HCT116 (cell line): ENCODE measurements at regions not wholly inside any gene's neighbourhood (a gene's known extent, or its start where the extent isn't known, plus 50 kb on each side); places are given as distances from the start of the nearest gene placed in this dataset.

Experiments
- ATAC-seq: fragments of 200-7000 bp; cut with Tn5 transposase; 2 replicates; pipeline ENCODE4 v1.9.1; 2020; ENCODE audit warnings: mild to moderate bottlenecking, moderate library complexity
- BruUV-seq: library from RNA; stranded (reverse); fragments of 400-500 nt; replicated peaks from 2 replicates; lab custom pipeline; 2021; lab: Mats Ljungman, UMichigan
- CTCF ChIA-PET: fragments of 300-600 bp; sonication (Branson Sonifier 250); formaldehyde crosslinking; loops from one replicate; lab custom pipeline; 2021; ENCODE audit warnings: antibody characterized with exemption; lab: Charles Lee
- POLR2A ChIA-PET: fragments of 300-600, 350-600 bp; sonication (Branson Sonifier 250); formaldehyde crosslinking; loops from one replicate; lab custom pipeline; 2021; ENCODE audit warnings: antibody characterized with exemption; lab: Charles Lee
- RAD21 ChIA-PET, 2 experiments: fragments of 300-600 bp; sonication (Branson Sonifier 250); formaldehyde crosslinking; loops; one replicate each; lab custom pipeline; 2023; ENCODE audit warnings: low total read pairs in 2 of 2; ENCODE audit not compliant: uncharacterized antibody in 2 of 2, unreplicated experiment in 2 of 2, low non-redundant PET in 1 of 2; lab: Charles Lee
- DNase-seq: peaks from one replicate; pipeline ENCODE4 v3.0.0-alpha.2; 2010; ENCODE audit warnings: low read depth, low spot score
- H2AFZ ChIP-seq: fragments of 200-600 bp; shearing (Covaris generic), sonication (generic); 2 replicates; pipeline ENCODE4 v1.6.1; 2017; ENCODE audit warnings: low read depth, mixed run types, mixed read lengths, antibody characterized with exemption, low read length; ENCODE audit not compliant: poor library complexity, severe bottlenecking
- H3K27ac ChIP-seq: 2 replicates; pipeline ENCODE4 v1.5.1; 2012; ENCODE audit warnings: low read depth, low read length
- H3K27me3 ChIP-seq: fragments of 200-600 bp; sonication (generic); 2 replicates; pipeline ENCODE4 v1.6.1; 2016; ENCODE audit warnings: mixed run types, low read length, mixed read lengths; ENCODE audit not compliant: insufficient read depth
- H3K36me3 ChIP-seq, 2 experiments: fragments of 200-500 bp in 1 of 2; fragments of 200-600 bp in 1 of 2; sonication (Bioruptor generic) in 1 of 2; sonication (generic) in 1 of 2; 2 replicates each; pipeline versions ENCODE4 v1.5.1 to v1.6.1; 2014 to 2016; ENCODE audit warnings: low read length in 2 of 2, inconsistent platforms in 1 of 2, mixed read lengths in 1 of 2, mixed run types in 1 of 2; ENCODE audit not compliant: insufficient read depth in 2 of 2, control insufficient read depth in 1 of 2
- H3K4me1 ChIP-seq, 2 experiments: fragments of 200-600 bp in 1 of 2; sonication (generic) in 1 of 2; 2 replicates each; pipeline versions ENCODE4 v1.5.1 to v1.6.1; 2012 to 2017; ENCODE audit warnings: low read length in 2 of 2, inconsistent platforms in 1 of 2, mild to moderate bottlenecking in 1 of 2, mixed read lengths in 1 of 2, mixed run types in 1 of 2, moderate library complexity in 1 of 2; ENCODE audit not compliant: insufficient read depth in 2 of 2, control insufficient read depth in 1 of 2
- H3K4me2 ChIP-seq: fragments of 200-600 bp; sonication (generic); 2 replicates; pipeline ENCODE4 v1.6.1; 2017; ENCODE audit warnings: mixed run types, low read length, mixed read lengths
- H3K4me3 ChIP-seq, 2 experiments: fragments of 200-600 bp in 1 of 2; sonication (generic) in 1 of 2; replicated peaks in 1 of 2; 2 replicates each; pipeline ENCODE4 v1.5.1; 2011 to 2016; ENCODE audit warnings: low read length in 2 of 2, control low read depth in 1 of 2, low read depth in 1 of 2, mild to moderate bottlenecking in 1 of 2, mixed read lengths in 1 of 2, mixed run types in 1 of 2
- H3K79me2 ChIP-seq: fragments of 200-600 bp; sonication (generic); 2 replicates; pipeline ENCODE4 v1.6.1; 2017; ENCODE audit warnings: mild to moderate bottlenecking, mixed run types, low read length, moderate library complexity, mixed read lengths; ENCODE audit not compliant: insufficient read depth
- H3K9ac ChIP-seq: fragments of 200-600 bp; sonication (generic); 2 replicates; pipeline ENCODE4 v1.6.1; 2016; ENCODE audit warnings: low read length, mixed read lengths
- H3K9me2 ChIP-seq: fragments of 200-600 bp; sonication (generic), shearing (Covaris generic); 2 replicates; pipeline ENCODE4 v1.6.1; 2017; ENCODE audit warnings: mixed run types, mild to moderate bottlenecking, moderate library complexity; ENCODE audit not compliant: insufficient read depth
- H3K9me3 ChIP-seq, 2 experiments: fragments of 200-500 bp in 1 of 2; fragments of 200-600 bp in 1 of 2; sonication (Bioruptor generic) in 1 of 2; sonication (generic) in 1 of 2; 2 replicates each; pipeline ENCODE4 v1.6.1; 2014 to 2017; ENCODE audit warnings: low read length in 2 of 2, mixed read lengths in 2 of 2, inconsistent platforms in 1 of 2, low read depth in 1 of 2, mild to moderate bottlenecking in 1 of 2, mixed run types in 1 of 2, moderate library complexity in 1 of 2; ENCODE audit not compliant: control insufficient read depth in 1 of 2, insufficient read depth in 1 of 2
- H4K20me1 ChIP-seq: fragments of 200-600 bp; sonication (generic), shearing (Covaris generic); 2 replicates; pipeline ENCODE4 v1.6.1; 2017; ENCODE audit warnings: mixed run types, mild to moderate bottlenecking, moderate library complexity; ENCODE audit not compliant: insufficient read depth
- FOSL1 ChIP-seq: IDR thresholded peaks from 2 replicates; pipeline ENCODE4 v1.6.1; 2012; ENCODE audit warnings: low read depth
- JUND ChIP-seq: IDR thresholded peaks from 2 replicates; pipeline ENCODE4 v1.6.1; 2012
- POLR2AphosphoS5 ChIP-seq: IDR thresholded peaks from 2 replicates; pipeline ENCODE4 v1.6.1; 2011; ENCODE audit warnings: mild to moderate bottlenecking, low read depth, low read length, moderate library complexity
- RAD21 ChIP-seq: IDR thresholded peaks from 2 replicates; pipeline ENCODE4 v1.6.1; 2012; ENCODE audit warnings: low read depth, mild to moderate bottlenecking
- YY1 ChIP-seq: IDR thresholded peaks from 2 replicates; pipeline ENCODE4 v1.6.1; 2011; ENCODE audit warnings: low read length, low read depth, moderate library complexity, mild to moderate bottlenecking; ENCODE audit not compliant: insufficient replicate concordance; ENCODE audit errors: extremely low read depth
- ZFX ChIP-seq: fragments of 450-650 bp; IDR thresholded peaks from 2 replicates; pipeline ENCODE4 v1.6.1; 2017
- ZNF274 ChIP-seq: fragments of 200-500 bp; sonication (Bioruptor generic); IDR thresholded peaks from 2 replicates; pipeline ENCODE4 v1.6.1; 2014; ENCODE audit warnings: mild to moderate bottlenecking, low read depth, low read length, inconsistent platforms
- intact Hi-C: fragments of 100-400 bp; cut with micrococcal nuclease; formaldehyde crosslinking; loops from 2 replicates; pipeline ENCODE4 v1.10.0; 2022
- TF ChIP-seq, protein P1 (sequence below): IDR thresholded peaks from 2 replicates; pipeline ENCODE4 v1.6.1; 2011; ENCODE audit warnings: mild to moderate bottlenecking, low read length, moderate library complexity; ENCODE audit not compliant: insufficient replicate concordance; ENCODE audit errors: extremely low read depth
- TF ChIP-seq, protein P2 (sequence below): IDR thresholded peaks from 2 replicates; pipeline ENCODE4 v1.6.1; 2012

DNA sequence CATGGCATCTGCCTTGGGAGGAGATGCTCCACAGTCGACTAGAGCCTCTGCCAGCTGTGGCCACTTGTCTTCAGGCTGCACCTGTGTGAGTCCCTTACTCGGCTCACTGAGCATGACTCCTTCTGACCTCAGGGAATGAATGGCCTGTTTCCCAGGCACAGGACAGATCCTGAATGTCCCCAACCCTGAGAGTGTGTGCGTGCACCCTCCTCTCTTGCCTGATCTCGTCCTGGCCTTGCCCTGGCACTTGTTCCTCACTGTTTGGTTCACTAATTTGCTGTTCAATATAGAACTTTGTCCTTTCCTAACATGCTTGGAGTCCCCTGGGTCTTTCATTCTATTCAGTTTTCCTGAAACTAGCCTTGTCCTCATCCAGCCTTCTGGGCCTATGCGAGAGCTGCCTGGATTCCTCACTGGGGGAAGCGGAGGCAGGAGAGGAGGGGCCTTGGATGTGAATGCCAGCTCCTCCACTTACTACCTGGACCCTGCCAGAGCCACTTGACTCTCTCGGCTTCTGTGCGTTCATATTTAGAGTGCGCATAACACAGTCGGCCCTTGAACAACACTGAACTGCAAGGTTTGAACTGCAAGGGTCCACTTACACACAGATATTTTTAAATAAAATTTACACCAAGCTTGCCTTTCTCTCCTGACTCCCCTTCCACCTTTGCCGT lies 184.8 kb downstream of the ACKR3 start:
- H3K4me2 ChIP-seq = no peak overlapping the region
- H2AFZ ChIP-seq = no peak overlapping the region
- H3K4me1 ChIP-seq = no peaks in the 10 kb centered on the region
- H3K9ac ChIP-seq = no peak overlapping the region
- no peak for ATAC-seq
- no peak for DNase-seq
- BruUV-seq = no TSS peak
- intact Hi-C loops = no loop called here
- RAD21 ChIA-PET = no interaction called here
- H3K27ac ChIP-seq = no peak overlapping the region
- POLR2A ChIA-PET = no interaction called here
- no peaks in the 10 kb centered on the region for H3K36me3 ChIP-seq
- TF ChIP-seq, protein P1, sequence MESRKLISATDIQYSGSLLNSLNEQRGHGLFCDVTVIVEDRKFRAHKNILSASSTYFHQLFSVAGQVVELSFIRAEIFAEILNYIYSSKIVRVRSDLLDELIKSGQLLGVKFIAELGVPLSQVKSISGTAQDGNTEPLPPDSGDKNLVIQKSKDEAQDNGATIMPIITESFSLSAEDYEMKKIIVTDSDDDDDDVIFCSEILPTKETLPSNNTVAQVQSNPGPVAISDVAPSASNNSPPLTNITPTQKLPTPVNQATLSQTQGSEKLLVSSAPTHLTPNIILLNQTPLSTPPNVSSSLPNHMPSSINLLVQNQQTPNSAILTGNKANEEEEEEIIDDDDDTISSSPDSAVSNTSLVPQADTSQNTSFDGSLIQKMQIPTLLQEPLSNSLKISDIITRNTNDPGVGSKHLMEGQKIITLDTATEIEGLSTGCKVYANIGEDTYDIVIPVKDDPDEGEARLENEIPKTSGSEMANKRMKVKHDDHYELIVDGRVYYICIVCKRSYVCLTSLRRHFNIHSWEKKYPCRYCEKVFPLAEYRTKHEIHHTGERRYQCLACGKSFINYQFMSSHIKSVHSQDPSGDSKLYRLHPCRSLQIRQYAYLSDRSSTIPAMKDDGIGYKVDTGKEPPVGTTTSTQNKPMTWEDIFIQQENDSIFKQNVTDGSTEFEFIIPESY = no peak
- TF ChIP-seq POLR2AphosphoS5 = no peak
- TF ChIP-seq, all 23 proteins: peak for 0
- CTCF ChIA-PET = no interaction called here
- Histone ChIP-seq H3K9me2 (no peaks in the 10 kb centered on the region), H4K20me1 (no peaks in the 10 kb centered on the region), H3K79me2 (no peaks in the 10 kb centered on the region), H3K27me3 (peaks cover 46% of the 10 kb centered on the region), H3K4me3 (no peak overlapping the region), H3K9me3 (no peaks in the 10 kb centered on the region)

DNA sequence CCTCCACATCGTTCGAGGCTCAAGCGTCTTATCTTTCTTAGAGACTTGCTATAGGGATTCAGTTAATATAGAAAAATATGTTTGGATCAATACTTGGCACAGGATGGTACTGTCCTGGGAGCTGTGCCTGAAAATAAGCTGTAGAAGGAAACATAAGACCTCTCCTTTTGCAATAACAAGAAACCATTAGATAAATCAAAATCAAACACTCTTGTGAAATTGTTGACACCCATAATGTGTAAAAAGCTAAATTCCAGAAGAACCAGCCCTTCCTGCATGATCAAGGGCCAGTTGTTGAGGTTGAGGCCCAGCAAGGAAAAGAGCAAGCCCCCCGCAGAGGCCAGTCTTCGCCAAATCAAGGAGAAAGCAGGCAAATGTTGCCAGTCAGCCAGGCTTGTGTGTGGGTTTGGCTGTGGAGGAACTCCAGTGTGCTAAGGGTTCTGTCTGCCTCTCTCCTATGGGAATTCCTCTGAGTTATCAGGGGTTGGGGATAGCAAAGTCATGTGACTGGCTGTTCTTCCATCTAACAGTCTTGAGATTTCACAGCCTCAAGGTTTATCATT lies 185.7 kb downstream of the ACKR3 start:
- BruUV-seq = no TSS peak
- ChIA-PET CTCF (no interaction called here), RAD21 (no interaction called here), POLR2A (no interaction called here)
- DNase-seq = no peak
- H3K4me2 ChIP-seq = no peak overlapping the region
- ATAC-seq = no peak
- peaks cover 50% of the 10 kb centered on the region for H3K27me3 ChIP-seq
- no peaks in the 10 kb centered on the region for H4K20me1 ChIP-seq
- no peaks in the 10 kb centered on the region for H3K9me2 ChIP-seq
- H3K79me2 ChIP-seq = no peaks in the 10 kb centered on the region
- intact Hi-C loops = no loop called here
- no peaks in the 10 kb centered on the region for H3K9me3 ChIP-seq
- no peaks in the 10 kb centered on the region for H3K36me3 ChIP-seq
- no peaks in the 10 kb centered on the region for H3K4me1 ChIP-seq
- H2AFZ ChIP-seq = no peak overlapping the region
- no peak overlapping the region for H3K27ac ChIP-seq
- H3K4me3 ChIP-seq = no peak overlapping the region
- no peak for TF ChIP-seq FOSL1
- TF ChIP-seq YY1 = no peak
- no peak for TF ChIP-seq ZFX
- TF ChIP-seq, protein P2, sequence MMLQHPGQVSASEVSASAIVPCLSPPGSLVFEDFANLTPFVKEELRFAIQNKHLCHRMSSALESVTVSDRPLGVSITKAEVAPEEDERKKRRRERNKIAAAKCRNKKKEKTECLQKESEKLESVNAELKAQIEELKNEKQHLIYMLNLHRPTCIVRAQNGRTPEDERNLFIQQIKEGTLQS = no peak
- TF ChIP-seq, protein P1 = no peak
- no peak for TF ChIP-seq RAD21
- TF ChIP-seq ZNF274 = no peak
- TF ChIP-seq POLR2AphosphoS5 = no peak
- TF ChIP-seq JUND = no peak
- H3K9ac ChIP-seq = no peak overlapping the region
